K562 (cell line): ENCODE measurements at regions not wholly inside any gene's neighbourhood (a gene's known extent, or its start where the extent isn't known, plus 50 kb on each side); places are given as distances from the start of the nearest gene placed in this dataset.

Experiments used
- BRCA1 ChIP-seq, 2 experiments: fragments of 450-650 bp in 1 of 2; sonication (generic) in 1 of 2; formaldehyde crosslinking in 1 of 2; IDR thresholded peaks; 2 replicates each; pipeline versions ENCODE4 v1.5.0 to v1.6.1; 2017 to 2020; ENCODE audit warnings: mild to moderate bottlenecking in 1 of 2, missing genetic modification reagents in 1 of 2
- CTCF ChIP-seq, 3 experiments: IDR thresholded peaks in 2 of 3; conservative IDR thresholded peaks in 1 of 3; 2 replicates each; pipeline ENCODE4 v1.5.1; 2011 to 2012; ENCODE audit warnings: low read length in 3 of 3, mild to moderate bottlenecking in 3 of 3, control low read depth in 2 of 3, improper control_type of control experiment in 1 of 3, inconsistent platforms in 1 of 3, low read depth in 1 of 3, mixed read lengths in 1 of 3, moderate library complexity in 1 of 3; ENCODE audit not compliant: insufficient read depth in 2 of 3
- EGR1 ChIP-seq: fragments of 450-650 bp; conservative IDR thresholded peaks from 2 replicates; pipeline ENCODE4 v1.6.1; 2017; ENCODE audit warnings: mild to moderate bottlenecking
- FOXK1 ChIP-seq: sonication (generic); formaldehyde crosslinking; IDR thresholded peaks from 2 replicates; pipeline ENCODE4 v1.8.0; 2022; ENCODE audit warnings: missing genetic modification reagents, mild to moderate bottlenecking, borderline replicate concordance
- HNRNPLL ChIP-seq: fragments of 200-400 bp; formaldehyde crosslinking; IDR thresholded peaks from 2 replicates; pipeline ENCODE4 v1.6.1; 2017; ENCODE audit warnings: low read length, low read depth, mild to moderate bottlenecking; ENCODE audit not compliant: poor library complexity, severe bottlenecking
- JUND ChIP-seq, 2 experiments: IDR thresholded peaks; 2 replicates in 1 of 2; 3 replicates in 1 of 2; pipeline ENCODE4 v1.6.1; 2011; ENCODE audit warnings: borderline replicate concordance in 2 of 2, low read depth in 2 of 2, low read length in 2 of 2, improper control_type of control experiment in 1 of 2, missing biosample characterization in 1 of 2, missing genetic modification characterization in 1 of 2, missing genetic modification reagents in 1 of 2
- SIN3A ChIP-seq, 2 experiments: fragments of 150-350 bp in 1 of 2; IDR thresholded peaks; 2 replicates each; pipeline ENCODE4 v1.6.1; 2011 to 2016; ENCODE audit warnings: borderline replicate concordance in 2 of 2, low read depth in 2 of 2, low read length in 2 of 2, mild to moderate bottlenecking in 2 of 2, moderate library complexity in 2 of 2; ENCODE audit not compliant: control insufficient read depth in 1 of 2
- SMAD3 ChIP-seq: fragments of 450-650 bp; formaldehyde crosslinking; conservative IDR thresholded peaks from 2 replicates; pipeline ENCODE4 v1.4.0; 2020; ENCODE audit warnings: mild to moderate bottlenecking
- YY1 ChIP-seq, 3 experiments: IDR thresholded peaks; 2 replicates each; pipeline ENCODE4 v1.6.1; 2011; ENCODE audit warnings: low read length in 2 of 3, mild to moderate bottlenecking in 2 of 3, moderate library complexity in 2 of 3, borderline replicate concordance in 1 of 3, control low read depth in 1 of 3, low read depth in 1 of 3; ENCODE audit not compliant: insufficient read depth in 3 of 3, insufficient replicate concordance in 2 of 3, control insufficient read depth in 1 of 3, insufficient read length in 1 of 3; ENCODE audit errors: extremely low read depth in 1 of 3
- TF ChIP-seq, protein P1 (sequence below): sonication (generic); formaldehyde crosslinking; IDR thresholded peaks from 2 replicates; pipeline ENCODE4 v1.5.0; 2020; ENCODE audit warnings: missing genetic modification reagents
- TF ChIP-seq, protein P2 (sequence below): fragments of 450-650 bp; IDR thresholded peaks from 2 replicates; pipeline ENCODE4 v1.6.1; 2017; ENCODE audit warnings: antibody characterized with exemption, mild to moderate bottlenecking

- TF ChIP-seq SMAD3, result no peak
- TF ChIP-seq CTCF (IDR thresholded peaks at IDR 0.05 in 2 of 3, conservative IDR thresholded peaks at IDR 0.05 in 1 of 3; ENCODE audit: insufficient read depth in 2 of 3, low read depth in 1 of 3, low read length in 3 of 3), result no peak
- no peak for TF ChIP-seq JUND (IDR thresholded peaks at IDR 0.05; ENCODE audit: borderline replicate concordance, low read depth, low read length)
- TF ChIP-seq JUND (tag; IDR thresholded peaks at IDR 0.05; ENCODE audit: borderline replicate concordance, low read depth, low read length), result no peak
- TF ChIP-seq YY1 (IDR thresholded peaks at IDR 0.05; ENCODE audit: borderline replicate concordance in 1 of 3, control insufficient read depth in 1 of 3, extremely low read depth in 1 of 3, insufficient read depth in 3 of 3, insufficient read length in 1 of 3, insufficient replicate concordance in 2 of 3, low read depth in 1 of 3, low read length in 2 of 3), result no peak
- TF ChIP-seq, protein P1, sequence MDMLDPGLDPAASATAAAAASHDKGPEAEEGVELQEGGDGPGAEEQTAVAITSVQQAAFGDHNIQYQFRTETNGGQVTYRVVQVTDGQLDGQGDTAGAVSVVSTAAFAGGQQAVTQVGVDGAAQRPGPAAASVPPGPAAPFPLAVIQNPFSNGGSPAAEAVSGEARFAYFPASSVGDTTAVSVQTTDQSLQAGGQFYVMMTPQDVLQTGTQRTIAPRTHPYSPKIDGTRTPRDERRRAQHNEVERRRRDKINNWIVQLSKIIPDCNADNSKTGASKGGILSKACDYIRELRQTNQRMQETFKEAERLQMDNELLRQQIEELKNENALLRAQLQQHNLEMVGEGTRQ (CRISPR knock-in tag), result no peak
- TF ChIP-seq FOXK1, result no peak
- no peak for TF ChIP-seq HNRNPLL
- no peak for TF ChIP-seq EGR1
- TF ChIP-seq SIN3A (IDR thresholded peaks at IDR 0.05; ENCODE audit: borderline replicate concordance in 2 of 2, control insufficient read depth in 1 of 2, low read depth in 2 of 2, low read length in 2 of 2), result no peak
- TF ChIP-seq, protein P2, sequence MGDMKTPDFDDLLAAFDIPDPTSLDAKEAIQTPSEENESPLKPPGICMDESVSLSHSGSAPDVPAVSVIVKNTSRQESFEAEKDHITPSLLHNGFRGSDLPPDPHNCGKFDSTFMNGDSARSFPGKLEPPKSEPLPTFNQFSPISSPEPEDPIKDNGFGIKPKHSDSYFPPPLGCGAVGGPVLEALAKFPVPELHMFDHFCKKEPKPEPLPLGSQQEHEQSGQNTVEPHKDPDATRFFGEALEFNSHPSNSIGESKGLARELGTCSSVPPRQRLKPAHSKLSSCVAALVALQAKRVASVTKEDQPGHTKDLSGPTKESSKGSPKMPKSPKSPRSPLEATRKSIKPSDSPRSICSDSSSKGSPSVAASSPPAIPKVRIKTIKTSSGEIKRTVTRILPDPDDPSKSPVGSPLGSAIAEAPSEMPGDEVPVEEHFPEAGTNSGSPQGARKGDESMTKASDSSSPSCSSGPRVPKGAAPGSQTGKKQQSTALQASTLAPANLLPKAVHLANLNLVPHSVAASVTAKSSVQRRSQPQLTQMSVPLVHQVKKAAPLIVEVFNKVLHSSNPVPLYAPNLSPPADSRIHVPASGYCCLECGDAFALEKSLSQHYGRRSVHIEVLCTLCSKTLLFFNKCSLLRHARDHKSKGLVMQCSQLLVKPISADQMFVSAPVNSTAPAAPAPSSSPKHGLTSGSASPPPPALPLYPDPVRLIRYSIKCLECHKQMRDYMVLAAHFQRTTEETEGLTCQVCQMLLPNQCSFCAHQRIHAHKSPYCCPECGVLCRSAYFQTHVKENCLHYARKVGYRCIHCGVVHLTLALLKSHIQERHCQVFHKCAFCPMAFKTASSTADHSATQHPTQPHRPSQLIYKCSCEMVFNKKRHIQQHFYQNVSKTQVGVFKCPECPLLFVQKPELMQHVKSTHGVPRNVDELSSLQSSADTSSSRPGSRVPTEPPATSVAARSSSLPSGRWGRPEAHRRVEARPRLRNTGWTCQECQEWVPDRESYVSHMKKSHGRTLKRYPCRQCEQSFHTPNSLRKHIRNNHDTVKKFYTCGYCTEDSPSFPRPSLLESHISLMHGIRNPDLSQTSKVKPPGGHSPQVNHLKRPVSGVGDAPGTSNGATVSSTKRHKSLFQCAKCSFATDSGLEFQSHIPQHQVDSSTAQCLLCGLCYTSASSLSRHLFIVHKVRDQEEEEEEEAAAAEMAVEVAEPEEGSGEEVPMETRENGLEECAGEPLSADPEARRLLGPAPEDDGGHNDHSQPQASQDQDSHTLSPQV, result no peak
- TF ChIP-seq BRCA1 (IDR thresholded peaks at IDR 0.05), result no peak
- TF ChIP-seq BRCA1 (CRISPR knock-in tag; IDR thresholded peaks at IDR 0.05), result no peak
Observed at GRCh38 chr12:111028830-111029229, 108.5 kb upstream of the MYL2 start.
